Testis (tissue), 2 donors: ENCODE measurements at regions not wholly inside any gene's neighbourhood (a gene's known extent, or its start where the extent isn't known, plus 50 kb on each side); places are given as distances from the start of the nearest gene placed in this dataset.

Source experiments
- DNase-seq: peaks from one replicate; pipeline ENCODE4 v3.0.0-alpha.2; 2019
- H3K27ac ChIP-seq, 2 donors: fragments of 200-600 bp; sonication (generic); one replicate each; pipeline ENCODE4 v1.5.1; 2019
- H3K27me3 ChIP-seq: fragments of 200-600 bp; sonication (generic); one replicate; pipeline ENCODE4 v1.5.1; 2019
- H3K36me3 ChIP-seq: fragments of 200-600 bp; sonication (generic); one replicate; pipeline ENCODE4 v1.5.1; 2017; ENCODE audit warnings: low read depth; ENCODE audit errors: missing control alignments
- H3K4me1 ChIP-seq: fragments of 200-600 bp; sonication (generic); one replicate; pipeline ENCODE4 v1.5.1; 2019
- H3K4me3 ChIP-seq, 2 donors: fragments of 200-600 bp; sonication (generic); one replicate each; pipeline ENCODE4 v1.5.1; 2017 to 2019
- H3K9me3 ChIP-seq: fragments of 200-600 bp; sonication (generic); one replicate; pipeline ENCODE4 v1.5.1; 2017
- POLR2A ChIP-seq: fragments of 450-650 bp; IDR thresholded peaks from one replicate; pipeline ENCODE4 v1.6.1; 2017; ENCODE audit warnings: antibody characterized with exemption, mild to moderate bottlenecking, moderate library complexity
- WGBS, 2 donors: methylation state at CpG; one replicate each; pipeline ENCODE4 v1.1.5; 2018; 5-methylcytosine and 5-hydroxymethylcytosine counted together
- intact Hi-C: fragments of 100-400 bp; cut with DNase I; formaldehyde crosslinking; loops from one replicate; pipeline ENCODE4 v1.15.1; 2023; ENCODE audit warnings: low total_unique reads
- TF ChIP-seq, protein P1 (sequence below), 3 experiments: fragments of 450-650 bp in 2 of 3; fragments of 200-600 bp in 1 of 3; sonication (generic) in 1 of 3; IDR thresholded peaks; one replicate each; pipeline ENCODE4 v1.5.1; 2016 to 2019; ENCODE audit warnings: antibody characterized with exemption in 3 of 3, mild to moderate bottlenecking in 2 of 3, moderate library complexity in 1 of 3

DNA sequence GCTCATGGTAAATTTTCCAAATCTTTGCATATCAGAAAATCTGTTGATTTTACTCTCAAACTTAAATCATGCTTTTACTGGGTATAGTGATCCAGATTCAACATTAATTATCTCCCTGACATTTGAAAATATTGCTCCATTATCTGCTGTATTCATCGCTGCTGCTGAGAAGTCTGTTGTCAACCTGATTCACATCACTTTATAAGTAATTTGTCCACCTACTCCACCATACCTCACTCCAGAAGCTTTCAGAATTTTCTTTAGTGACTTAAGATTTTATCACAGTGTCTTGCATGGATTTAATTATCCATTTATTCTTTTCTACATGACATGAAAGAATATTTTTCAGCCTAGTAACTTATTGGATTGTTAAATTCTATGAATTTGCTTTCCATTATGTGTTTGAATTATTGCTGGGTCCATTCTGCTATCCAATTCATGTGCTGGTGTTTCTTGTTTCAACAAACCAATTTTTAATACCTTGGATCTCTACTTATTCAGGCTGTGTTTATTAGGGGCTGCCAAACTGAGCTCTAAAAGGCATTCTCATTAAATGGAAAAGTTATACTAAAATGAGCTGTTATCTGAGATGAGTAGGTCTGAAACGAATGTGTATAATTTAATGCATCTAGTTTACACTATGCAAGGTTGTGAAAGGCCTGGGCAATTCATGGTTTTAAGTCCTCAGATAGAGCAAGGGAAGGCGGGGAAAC lies 519.3 kb upstream of the CDH11 start:
- no peak for TF ChIP-seq POLR2A
- TF ChIP-seq, protein P1, sequence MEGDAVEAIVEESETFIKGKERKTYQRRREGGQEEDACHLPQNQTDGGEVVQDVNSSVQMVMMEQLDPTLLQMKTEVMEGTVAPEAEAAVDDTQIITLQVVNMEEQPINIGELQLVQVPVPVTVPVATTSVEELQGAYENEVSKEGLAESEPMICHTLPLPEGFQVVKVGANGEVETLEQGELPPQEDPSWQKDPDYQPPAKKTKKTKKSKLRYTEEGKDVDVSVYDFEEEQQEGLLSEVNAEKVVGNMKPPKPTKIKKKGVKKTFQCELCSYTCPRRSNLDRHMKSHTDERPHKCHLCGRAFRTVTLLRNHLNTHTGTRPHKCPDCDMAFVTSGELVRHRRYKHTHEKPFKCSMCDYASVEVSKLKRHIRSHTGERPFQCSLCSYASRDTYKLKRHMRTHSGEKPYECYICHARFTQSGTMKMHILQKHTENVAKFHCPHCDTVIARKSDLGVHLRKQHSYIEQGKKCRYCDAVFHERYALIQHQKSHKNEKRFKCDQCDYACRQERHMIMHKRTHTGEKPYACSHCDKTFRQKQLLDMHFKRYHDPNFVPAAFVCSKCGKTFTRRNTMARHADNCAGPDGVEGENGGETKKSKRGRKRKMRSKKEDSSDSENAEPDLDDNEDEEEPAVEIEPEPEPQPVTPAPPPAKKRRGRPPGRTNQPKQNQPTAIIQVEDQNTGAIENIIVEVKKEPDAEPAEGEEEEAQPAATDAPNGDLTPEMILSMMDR (IDR thresholded peaks at IDR 0.05): no peak
- H3K27ac ChIP-seq: no peak overlapping the region
- H3K9me3 ChIP-seq: no peaks in the 10 kb centered on the region
- WGBS, 2 donors: 87 to 90% methylated on average over 3 of the region's 3 CpGs
- no peak for DNase-seq
- no peaks in the 10 kb centered on the region for H3K4me1 ChIP-seq
- intact Hi-C loops: no loop called here
- no peaks in the 10 kb centered on the region for H3K27me3 ChIP-seq
- H3K4me3 ChIP-seq: no peak overlapping the region
- no peaks in the 10 kb centered on the region for H3K36me3 ChIP-seq

DNA sequence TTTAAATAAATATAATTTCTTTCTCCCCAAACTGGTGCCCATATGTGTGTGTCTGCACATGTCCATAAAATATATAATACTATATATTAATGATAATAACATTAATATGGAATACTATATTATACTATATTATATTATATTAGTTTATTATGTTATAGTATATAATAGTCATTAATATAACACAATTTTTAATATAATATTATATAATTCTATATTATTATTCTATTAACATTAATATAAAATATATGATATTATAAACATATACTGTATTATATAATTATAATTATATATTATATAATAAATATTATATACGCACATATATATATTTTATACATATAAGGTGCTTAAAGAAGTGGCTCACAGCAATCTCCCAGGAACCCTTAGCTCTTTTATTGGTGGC lies 513.0 kb upstream of the CDH11 start:
- WGBS, 2 donors: 96 to 98% methylated on average over 1 of the region's 1 CpG
- no peak for DNase-seq
- intact Hi-C loops: no loop called here
- no peaks in the 10 kb centered on the region for H3K36me3 ChIP-seq
- no peaks in the 10 kb centered on the region for H3K27me3 ChIP-seq
- no peak overlapping the region for H3K27ac ChIP-seq
- H3K4me1 ChIP-seq: no peaks in the 10 kb centered on the region
- no peaks in the 10 kb centered on the region for H3K9me3 ChIP-seq
- TF ChIP-seq POLR2A: no peak
- TF ChIP-seq, protein P1 (IDR thresholded peaks at IDR 0.05): no peak
- H3K4me3 ChIP-seq: no peak overlapping the region

DNA sequence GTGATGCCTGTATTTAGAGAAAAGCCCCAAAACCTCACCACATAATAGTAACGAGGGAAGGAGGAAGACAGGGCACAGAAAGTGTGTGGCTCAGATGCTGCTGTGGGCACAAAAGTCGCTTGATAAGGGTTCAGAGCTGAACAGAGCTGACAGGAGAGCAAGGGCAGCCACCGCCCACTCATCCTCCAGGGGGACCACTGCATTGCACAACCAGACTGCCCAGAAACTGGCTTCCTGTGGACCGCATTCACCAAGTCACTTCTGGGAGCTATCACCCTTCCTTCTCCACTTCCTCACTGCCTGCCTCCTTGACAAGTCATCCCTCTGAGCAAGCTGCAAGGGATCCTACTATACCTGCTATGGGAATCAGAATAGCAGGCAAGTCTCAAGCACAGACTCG lies 512.4 kb upstream of the CDH11 start:
- WGBS, 2 donors: 74 to 90% methylated on average over 5 of the region's 5 CpGs
- intact Hi-C loops: no loop called here
- Histone ChIP-seq H3K36me3 (no peaks in the 10 kb centered on the region), H3K27ac (no peak overlapping the region), H3K4me3 (no peak overlapping the region), H3K4me1 (no peaks in the 10 kb centered on the region), H3K9me3 (no peaks in the 10 kb centered on the region), H3K27me3 (no peaks in the 10 kb centered on the region)
- no peak for DNase-seq
- TF ChIP-seq POLR2A: no peak
- TF ChIP-seq, protein P1 (IDR thresholded peaks at IDR 0.05): no peak

DNA sequence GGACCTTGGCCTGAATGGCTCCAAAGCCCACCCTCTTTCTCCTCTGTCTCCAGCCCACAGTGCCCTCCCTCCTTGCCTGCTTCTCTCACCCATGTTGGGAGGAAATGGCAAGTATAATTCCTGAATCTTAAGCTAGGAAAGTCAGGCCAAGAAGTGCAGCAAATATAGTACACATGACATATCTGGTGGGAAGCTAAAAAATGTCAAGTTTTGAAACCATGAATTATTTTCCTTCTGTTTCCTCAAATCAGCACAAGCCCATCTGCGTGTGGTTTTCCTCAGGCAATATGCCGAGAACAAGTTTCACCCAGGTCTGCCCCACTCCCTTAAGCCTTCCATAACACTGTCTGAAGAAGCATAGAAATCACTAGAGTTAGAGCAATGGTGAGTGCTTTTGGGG lies 502.8 kb upstream of the CDH11 start:
- Histone ChIP-seq H3K27ac (no peak overlapping the region), H3K4me1 (no peaks in the 10 kb centered on the region), H3K36me3 (no peaks in the 10 kb centered on the region), H3K9me3 (no peaks in the 10 kb centered on the region), H3K27me3 (no peaks in the 10 kb centered on the region), H3K4me3 (no peak overlapping the region)
- WGBS, 2 donors: 75 to 91% methylated on average over 2 of the region's 2 CpGs
- TF ChIP-seq, protein P1 (IDR thresholded peaks at IDR 0.05): no peak
- no peak for TF ChIP-seq POLR2A
- intact Hi-C loops: no loop called here
- DNase-seq: no peak

DNA sequence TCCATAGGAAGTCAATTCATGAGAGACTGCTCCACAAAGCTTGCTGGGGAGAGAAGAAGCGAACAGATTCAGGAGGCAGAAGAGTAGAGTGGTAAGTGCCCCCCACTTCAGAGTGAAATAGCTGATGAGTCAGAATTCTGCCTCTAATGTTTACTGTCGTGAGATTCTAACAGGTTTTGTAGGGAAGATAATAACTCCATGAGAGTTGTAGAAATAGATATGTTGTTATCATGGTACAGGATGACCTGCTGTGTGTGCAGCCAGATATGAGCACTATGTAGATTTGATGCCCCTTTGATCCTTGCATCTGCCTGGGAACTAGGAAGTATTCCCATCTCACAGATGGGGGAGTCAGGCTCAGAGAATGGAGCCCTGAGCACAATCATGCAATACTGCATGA lies 502.4 kb upstream of the CDH11 start:
- no peak for DNase-seq
- intact Hi-C loops: no loop called here
- Histone ChIP-seq H3K27ac (no peak overlapping the region), H3K36me3 (no peaks in the 10 kb centered on the region), H3K4me3 (no peak overlapping the region), H3K4me1 (no peaks in the 10 kb centered on the region), H3K9me3 (no peaks in the 10 kb centered on the region), H3K27me3 (no peaks in the 10 kb centered on the region)
- TF ChIP-seq, protein P1 (IDR thresholded peaks at IDR 0.05): no peak
- no peak for TF ChIP-seq POLR2A
- WGBS, 2 donors: 83 to 98% methylated on average over 2 of the region's 2 CpGs
